Mesenchymal stem cell (in vitro differentiated cells and primary cell): ENCODE measurements at regions not wholly inside any gene's neighbourhood (a gene's known extent, or its start where the extent isn't known, plus 50 kb on each side); places are given as distances from the start of the nearest gene placed in this dataset.

Source experiments
- DNase-seq: peaks from one replicate; pipeline ENCODE4 v3.0.0-alpha.2; 2013
- H2AFZ ChIP-seq: one replicate; pipeline ENCODE4 v1.6.1; 2013; ENCODE audit warnings: low read depth, mild to moderate bottlenecking, control low read depth, inconsistent platforms, low read length, moderate library complexity
- H2AK5ac ChIP-seq: 2 replicates; pipeline ENCODE4 v1.6.1; 2013; ENCODE audit warnings: low read length, moderate library complexity, mild to moderate bottlenecking, inconsistent platforms; ENCODE audit not compliant: severe bottlenecking
- H2BK120ac ChIP-seq: one replicate; pipeline ENCODE4 v1.6.1; 2013; ENCODE audit warnings: low read depth, mild to moderate bottlenecking, inconsistent platforms, low read length, moderate library complexity
- H2BK12ac ChIP-seq, 2 experiments: one replicate each; pipeline ENCODE4 v1.6.1; 2013; ENCODE audit warnings: inconsistent platforms in 2 of 2, low read length in 2 of 2, mild to moderate bottlenecking in 2 of 2, moderate library complexity in 2 of 2, control low read depth in 1 of 2
- H2BK15ac ChIP-seq: one replicate; pipeline ENCODE4 v1.6.1; 2013; ENCODE audit warnings: mild to moderate bottlenecking, low read depth, inconsistent platforms; ENCODE audit not compliant: poor library complexity, severe bottlenecking
- H2BK5ac ChIP-seq: 2 replicates; pipeline ENCODE4 v1.6.1; 2013; ENCODE audit warnings: low read depth, mild to moderate bottlenecking, low read length, control low read depth, inconsistent platforms; ENCODE audit not compliant: poor library complexity, severe bottlenecking
- H3K14ac ChIP-seq, 2 experiments: one replicate each; pipeline ENCODE4 v1.6.1; 2013; ENCODE audit warnings: inconsistent platforms in 2 of 2, low read length in 2 of 2, control low read depth in 1 of 2, mild to moderate bottlenecking in 1 of 2, moderate library complexity in 1 of 2
- H3K18ac ChIP-seq, 2 experiments: one replicate each; pipeline ENCODE4 v1.6.1; 2013; ENCODE audit warnings: inconsistent platforms in 2 of 2, low read length in 2 of 2, control low read depth in 1 of 2, low read depth in 1 of 2, mild to moderate bottlenecking in 1 of 2
- H3K23ac ChIP-seq, 2 experiments: one replicate each; pipeline ENCODE4 v1.6.1; 2013; ENCODE audit warnings: inconsistent platforms in 2 of 2, low read length in 2 of 2, mild to moderate bottlenecking in 2 of 2, moderate library complexity in 2 of 2, control low read depth in 1 of 2
- H3K27ac ChIP-seq: 2 replicates; pipeline ENCODE4 v1.5.1; 2013; ENCODE audit warnings: mild to moderate bottlenecking, moderate library complexity, low read length, control low read depth, inconsistent platforms; ENCODE audit not compliant: poor library complexity, severe bottlenecking
- H3K27me3 ChIP-seq, 2 experiments: 2 replicates each; pipeline versions ENCODE4 v1.6.1 to v1.7.0; 2013; ENCODE audit warnings: low read length in 2 of 2, mild to moderate bottlenecking in 2 of 2, moderate library complexity in 2 of 2, control low read depth in 1 of 2, inconsistent platforms in 1 of 2; ENCODE audit not compliant: control insufficient read depth in 1 of 2, insufficient read depth in 1 of 2
- H3K36me3 ChIP-seq, 2 experiments: 2 replicates each; pipeline versions ENCODE4 v1.6.1 to v1.7.0; 2013; ENCODE audit warnings: low read length in 2 of 2, control low read depth in 1 of 2, inconsistent platforms in 1 of 2, low read depth in 1 of 2, mild to moderate bottlenecking in 1 of 2; ENCODE audit not compliant: insufficient read depth in 2 of 2, control insufficient read depth in 1 of 2
- H3K4ac ChIP-seq, 2 experiments: one replicate each; pipeline ENCODE4 v1.6.1; 2013; ENCODE audit warnings: inconsistent platforms in 2 of 2, low read length in 2 of 2, mild to moderate bottlenecking in 2 of 2, moderate library complexity in 2 of 2, control low read depth in 1 of 2, low read depth in 1 of 2
- H3K4me1 ChIP-seq: 2 replicates; pipeline ENCODE4 v1.6.1; 2013; ENCODE audit warnings: low read depth, low read length, control low read depth; ENCODE audit not compliant: control insufficient read depth, insufficient read depth
- H3K4me2 ChIP-seq: 2 replicates; pipeline ENCODE4 v1.6.1; 2013; ENCODE audit warnings: low read length, mild to moderate bottlenecking, inconsistent platforms; ENCODE audit not compliant: poor library complexity, severe bottlenecking
- H3K4me3 ChIP-seq, 2 experiments: 2 replicates each; pipeline versions ENCODE4 v1.5.1 to v1.7.0; 2013; ENCODE audit warnings: low read length in 2 of 2, mild to moderate bottlenecking in 2 of 2, control low read depth in 1 of 2, low read depth in 1 of 2; ENCODE audit not compliant: insufficient read depth in 1 of 2
- H3K79me1 ChIP-seq: replicated peaks from 2 replicates; pipeline ENCODE4 v1.6.1; 2013; ENCODE audit warnings: mild to moderate bottlenecking, control low read depth, low read length, inconsistent platforms; ENCODE audit not compliant: poor library complexity, severe bottlenecking
- H3K9ac ChIP-seq: 2 replicates; pipeline ENCODE4 v1.7.0; 2013; ENCODE audit warnings: mild to moderate bottlenecking, low read length, moderate library complexity
- H3K9me3 ChIP-seq: 2 replicates; pipeline ENCODE4 v1.7.0; 2013; ENCODE audit warnings: mild to moderate bottlenecking, low read length; ENCODE audit not compliant: control insufficient read depth
- H4K8ac ChIP-seq: one replicate; pipeline ENCODE4 v1.6.1; 2013; ENCODE audit warnings: inconsistent platforms, mild to moderate bottlenecking, low read length, moderate library complexity
- H4K91ac ChIP-seq: one replicate; pipeline ENCODE4 v1.6.1; 2013; ENCODE audit warnings: mild to moderate bottlenecking, low read length, inconsistent platforms
- WGBS: methylation state at CpG from one replicate; pipeline ENCODE4 v1.1.7; 2013; ENCODE audit warnings: mixed read lengths; 5-methylcytosine and 5-hydroxymethylcytosine counted together

GRCh38 chr1:82644186-82644915 lies 843.6 kb downstream of the ADGRL2 start:
- Histone ChIP-seq H3K79me1 (no peaks in the 10 kb centered on the region), H2AFZ (no peak overlapping the region)
- 78% methylated on average over 3 of the region's 5 CpGs for WGBS

DNA sequence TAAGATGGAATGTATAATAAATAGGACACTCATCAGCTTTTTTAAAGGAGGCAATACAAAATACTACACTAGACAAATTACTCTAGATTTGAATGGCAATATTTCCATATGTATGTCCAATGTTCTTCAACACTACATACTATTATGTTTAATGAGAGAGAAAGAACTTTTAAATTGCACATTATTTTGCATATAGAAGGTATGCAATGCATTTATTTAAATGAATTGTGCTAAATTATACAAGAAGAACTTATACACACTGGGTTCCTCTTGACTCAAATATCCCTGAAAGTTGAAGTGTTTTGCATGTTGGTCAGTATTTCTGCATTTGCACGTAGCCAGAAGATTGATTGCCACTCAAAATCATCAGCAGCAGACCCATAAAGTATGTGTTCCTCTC lies 839.6 kb downstream of the ADGRL2 start:
- WGBS = no CpG with 5 or more reads among the region's 1 CpG
- H3K23ac ChIP-seq = no peak overlapping the region
- no peak overlapping the region for H4K91ac ChIP-seq
- no peak overlapping the region for H2AFZ ChIP-seq
- H3K27me3 ChIP-seq = no peaks in the 10 kb centered on the region
- H2BK15ac ChIP-seq = no peak overlapping the region
- H3K9ac ChIP-seq = no peak overlapping the region
- DNase-seq = peak; percentile 5
- H2AK5ac ChIP-seq = no peak overlapping the region
- H3K36me3 ChIP-seq = no peaks in the 10 kb centered on the region
- H4K8ac ChIP-seq = no peak overlapping the region
- no peak overlapping the region for H3K4ac ChIP-seq
- H3K79me1 ChIP-seq = no peaks in the 10 kb centered on the region
- no peak overlapping the region for H3K18ac ChIP-seq
- no peak overlapping the region for H2BK5ac ChIP-seq
- H2BK120ac ChIP-seq = no peak overlapping the region
- no peaks in the 10 kb centered on the region for H3K9me3 ChIP-seq
- no peak overlapping the region for H3K4me3 ChIP-seq
- H3K4me1 ChIP-seq = no peaks in the 10 kb centered on the region
- H3K4me2 ChIP-seq = no peak overlapping the region
- no peak overlapping the region for H3K14ac ChIP-seq
- no peak overlapping the region for H2BK12ac ChIP-seq
- no peak overlapping the region for H3K27ac ChIP-seq

More at GRCh38 chr1:82644186-82644915, 843.6 kb downstream of the ADGRL2 start:
- H4K8ac ChIP-seq = no peak overlapping the region
- H3K23ac ChIP-seq = no peak overlapping the region
- H3K9ac ChIP-seq = no peak overlapping the region
- H3K4me2 ChIP-seq = no peak overlapping the region
- H4K91ac ChIP-seq = no peak overlapping the region
- H3K18ac ChIP-seq = no peak overlapping the region
- no peak overlapping the region for H3K27ac ChIP-seq
- H2AK5ac ChIP-seq = no peak overlapping the region
- H3K14ac ChIP-seq = no peak overlapping the region
- H3K27me3 ChIP-seq = no peaks in the 10 kb centered on the region
- no peak overlapping the region for H3K4me3 ChIP-seq
- no peak for DNase-seq
- no peak overlapping the region for H3K4ac ChIP-seq
- H2BK15ac ChIP-seq = no peak overlapping the region
- H3K4me1 ChIP-seq = no peaks in the 10 kb centered on the region
- no peak overlapping the region for H2BK120ac ChIP-seq
- no peaks in the 10 kb centered on the region for H3K9me3 ChIP-seq
- H3K36me3 ChIP-seq = no peaks in the 10 kb centered on the region
- no peak overlapping the region for H2BK5ac ChIP-seq
- no peak overlapping the region for H2BK12ac ChIP-seq

- H2BK15ac ChIP-seq = no peak overlapping the region
- no peak overlapping the region for H2AK5ac ChIP-seq
- H3K4me2 ChIP-seq = no peak overlapping the region
- H3K4me3 ChIP-seq = no peak overlapping the region
- H3K4me1 ChIP-seq = no peaks in the 10 kb centered on the region
- H3K9ac ChIP-seq = no peak overlapping the region
- H3K4ac ChIP-seq = no peak overlapping the region
- peak; percentile 9 for DNase-seq
- no peaks in the 10 kb centered on the region for H3K27me3 ChIP-seq
- no peaks in the 10 kb centered on the region for H3K79me1 ChIP-seq
- H2BK120ac ChIP-seq = no peak overlapping the region
- no peak overlapping the region for H2AFZ ChIP-seq
- H2BK12ac ChIP-seq = no peak overlapping the region
- H3K9me3 ChIP-seq = no peaks in the 10 kb centered on the region
- H2BK5ac ChIP-seq = no peak overlapping the region
- no peak overlapping the region for H3K14ac ChIP-seq
- H3K18ac ChIP-seq = no peak overlapping the region
- WGBS = no CpG with 5 or more reads among the region's 1 CpG
- no peak overlapping the region for H3K23ac ChIP-seq
- no peaks in the 10 kb centered on the region for H3K36me3 ChIP-seq
- no peak overlapping the region for H4K8ac ChIP-seq
- H3K27ac ChIP-seq = no peak overlapping the region
- H4K91ac ChIP-seq = no peak overlapping the region
Measured at GRCh38 chr1:82634266-82634665, 833.5 kb downstream of the ADGRL2 start.

- Histone ChIP-seq H2AFZ (no peak overlapping the region), H4K91ac (no peak overlapping the region), H3K4me3 (no peak overlapping the region), H3K4me1 (no peaks in the 10 kb centered on the region), H3K4ac (no peak overlapping the region), H3K36me3 (no peaks in the 10 kb centered on the region), H3K4me2 (no peak overlapping the region), H2BK5ac (no peak overlapping the region), H3K23ac (no peak overlapping the region), H3K18ac (no peak overlapping the region), H2BK15ac (no peak overlapping the region), H3K9ac (no peak overlapping the region), H2AK5ac (no peak overlapping the region), H3K9me3 (no peaks in the 10 kb centered on the region), H3K27ac (no peak overlapping the region), H4K8ac (no peak overlapping the region), H3K79me1 (no peaks in the 10 kb centered on the region), H2BK12ac (no peak overlapping the region), H3K14ac (no peak overlapping the region), H2BK120ac (no peak overlapping the region), H3K27me3 (no peaks in the 10 kb centered on the region)
- WGBS = no CpG with 5 or more reads among the region's 1 CpG
- DNase-seq = peak; percentile 10
Measured at GRCh38 chr1:82632155-82632554, 831.4 kb downstream of the ADGRL2 start.
